ENCODE measurements at regions not wholly inside any gene's neighbourhood (a gene's known extent, or its start where the extent isn't known, plus 50 kb on each side); places are given as distances from the start of the nearest gene placed in this dataset.
"Not testable (repeated sequence)": the region's sequence is repeated elsewhere in the genome, so short reads cannot be mapped to it uniquely, and the experiment has no call there.

DNA sequence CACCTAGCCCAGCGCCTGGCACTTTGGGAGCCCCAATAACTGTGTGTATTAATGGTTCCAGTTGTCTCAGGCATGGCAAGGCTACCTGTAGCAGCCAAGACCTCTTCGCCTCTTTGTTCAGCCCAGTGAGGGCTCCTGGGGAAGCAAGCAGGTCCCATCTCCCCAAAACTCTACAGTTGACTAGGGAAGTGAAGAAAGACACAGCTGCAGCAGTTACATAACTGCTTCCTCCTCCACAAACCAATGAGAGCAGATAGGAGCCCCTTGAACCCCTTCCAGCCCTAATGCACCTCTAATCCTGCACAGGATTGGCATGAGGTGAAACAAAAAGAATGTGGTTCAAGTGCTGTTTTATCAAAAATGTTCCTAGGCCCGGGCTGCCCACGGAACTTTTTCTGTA is 100.5 kb downstream of the SYF2 start:
- no peak for DNase-seq

DNA sequence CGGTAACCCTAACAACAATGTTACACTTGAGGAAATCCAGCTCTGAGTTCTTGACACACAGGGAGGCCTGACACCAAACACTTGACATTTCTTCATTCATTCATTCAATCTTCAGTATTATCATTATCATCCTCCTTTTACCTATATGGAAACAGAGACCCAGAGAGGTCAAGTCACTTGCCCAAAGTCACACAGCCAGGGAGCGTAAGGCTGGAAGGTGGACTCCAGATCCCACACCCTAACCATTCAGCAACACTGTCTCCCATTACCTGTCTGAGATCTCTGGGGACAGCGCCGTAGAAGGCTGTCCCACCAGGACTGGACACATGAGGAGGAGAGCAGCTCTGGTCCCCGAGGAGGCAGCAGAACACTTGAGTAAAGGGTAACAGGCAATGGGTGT is 101.4 kb downstream of the SYF2 start:
- no peak for DNase-seq

- no peak for DNase-seq
Observed at GRCh38 chr1:25129380-25129779, 102.9 kb downstream of the SYF2 start.

DNA sequence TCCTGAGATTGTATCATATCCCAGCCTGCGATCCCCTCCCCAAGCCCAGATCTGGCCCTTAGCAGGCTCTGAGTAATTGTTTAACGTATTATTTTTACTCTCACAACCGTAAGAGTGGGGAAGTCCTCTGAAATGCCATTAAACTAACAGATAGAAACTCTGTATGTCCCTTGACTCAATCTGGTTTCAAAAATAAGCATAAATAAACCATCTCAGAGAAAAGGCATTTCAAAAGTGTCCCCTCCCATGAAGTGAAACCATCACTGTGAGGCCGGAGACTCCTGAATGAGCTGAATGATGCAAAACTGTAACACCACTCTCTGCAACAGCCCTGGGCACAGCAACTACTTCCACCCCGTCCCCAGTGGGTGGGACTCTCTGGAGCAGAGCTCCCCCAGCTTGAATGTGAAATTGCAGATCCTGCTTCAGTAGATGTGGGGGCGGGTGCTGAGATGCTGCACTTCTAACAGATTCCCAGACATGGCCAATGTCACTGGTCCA is 104.1 kb downstream of the SYF2 start:
- DNase-seq = no peak

GRCh38 chr1:25126562-25126961 is 105.7 kb downstream of the SYF2 start:
- DNase-seq = no peak

- no peak for DNase-seq
Observed at GRCh38 chr1:25123551-25123950, 108.8 kb downstream of the SYF2 start.

GRCh38 chr1:25122747-25123146 is 109.6 kb downstream of the SYF2 start:
- DNase-seq = no peak

DNA sequence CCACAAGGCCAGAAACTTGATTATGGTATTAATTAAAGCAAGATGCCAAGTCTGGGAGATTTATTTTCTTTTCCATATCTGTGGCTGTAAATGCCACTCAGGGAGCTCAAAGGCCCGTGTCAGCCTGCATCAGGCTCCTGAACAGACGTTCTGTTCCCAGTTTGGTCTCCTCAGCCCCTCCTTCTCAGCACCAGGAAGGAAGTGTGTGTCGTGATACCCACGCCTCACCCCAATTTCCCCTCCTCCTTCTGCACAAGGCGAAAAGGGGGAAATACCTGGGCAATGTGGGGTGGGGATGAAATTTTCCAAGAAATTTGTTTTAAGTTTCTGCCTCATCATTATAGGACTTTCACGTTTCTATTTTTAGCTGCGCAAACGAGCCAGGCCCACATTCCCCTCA is 112.0 kb downstream of the SYF2 start:
- DNase-seq = no peak

DNA sequence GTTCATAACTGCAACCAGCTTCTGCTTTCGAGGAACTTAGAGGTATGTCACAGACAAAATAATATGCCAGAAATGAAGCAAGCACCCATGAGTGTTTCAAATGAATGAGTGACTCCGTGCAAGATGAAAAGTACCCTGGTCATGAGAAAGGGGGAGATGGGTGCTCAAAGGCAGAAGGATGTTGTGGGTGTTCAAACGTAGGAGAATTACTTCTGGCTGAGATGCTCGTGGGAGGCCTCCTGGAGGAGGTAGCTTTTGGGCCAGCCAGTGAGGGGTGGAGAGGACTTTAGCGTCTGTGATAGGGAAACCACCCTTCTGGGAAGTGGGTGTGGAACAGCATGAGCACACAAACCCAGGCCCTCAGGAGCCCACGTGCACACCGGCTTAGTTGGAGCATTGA is 113.8 kb downstream of the SYF2 start:
- DNase-seq = no peak

DNA sequence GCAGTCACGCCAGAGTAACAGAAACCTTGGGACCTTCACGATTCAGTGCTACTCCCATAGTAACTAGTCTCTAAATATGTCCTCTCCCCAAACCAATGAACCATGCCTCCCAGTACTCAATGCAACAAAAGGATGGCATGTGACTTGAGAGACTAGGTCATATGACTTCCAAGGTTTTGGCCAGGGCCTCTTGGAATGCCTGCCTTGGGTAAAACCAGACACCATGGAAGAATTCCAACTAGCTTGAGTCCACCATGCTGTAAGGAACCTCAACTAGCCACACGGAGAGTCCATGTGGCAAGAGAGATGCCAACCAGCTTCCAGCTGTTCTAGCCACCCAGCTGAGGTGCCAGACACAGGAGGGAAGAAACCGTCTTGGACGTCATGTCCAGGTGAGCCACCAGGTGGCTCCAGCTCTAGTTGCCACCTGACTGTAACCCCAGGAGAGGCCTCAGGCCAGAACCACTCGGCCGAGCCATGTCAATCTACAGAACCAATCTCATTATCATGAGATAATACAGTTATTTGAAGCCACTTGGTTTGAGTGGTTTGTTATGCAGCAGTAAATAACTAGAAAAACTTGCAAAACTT is 115.0 kb downstream of the SYF2 start:
- no peak for DNase-seq

- no peak for DNase-seq
Observed at GRCh38 chr1:25116832-25117231, 115.5 kb downstream of the SYF2 start.

DNA sequence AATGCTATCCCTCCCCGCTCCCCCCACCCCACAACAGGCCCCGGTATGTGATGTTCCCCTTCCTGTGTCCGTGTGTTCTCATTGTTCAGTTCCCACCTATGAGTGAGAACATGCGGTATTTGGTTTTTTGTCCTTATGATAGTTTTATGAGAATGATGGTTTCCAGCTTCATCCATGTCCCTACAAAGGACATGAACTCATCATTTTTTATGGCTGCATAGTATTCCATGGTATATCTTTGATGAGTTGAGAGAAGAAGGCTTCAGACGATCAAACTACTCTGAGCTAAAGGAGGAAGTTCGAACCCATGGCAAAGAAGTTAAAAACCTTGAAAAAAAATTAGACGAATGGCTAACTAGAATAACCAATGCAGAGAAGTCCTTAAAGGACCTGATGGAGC is 116.2 kb downstream of the SYF2 start:
- DNase-seq = not testable (repeated sequence)

GRCh38 chr1:25113731-25114130 is 118.6 kb downstream of the SYF2 start:
- no peak for DNase-seq

DNA sequence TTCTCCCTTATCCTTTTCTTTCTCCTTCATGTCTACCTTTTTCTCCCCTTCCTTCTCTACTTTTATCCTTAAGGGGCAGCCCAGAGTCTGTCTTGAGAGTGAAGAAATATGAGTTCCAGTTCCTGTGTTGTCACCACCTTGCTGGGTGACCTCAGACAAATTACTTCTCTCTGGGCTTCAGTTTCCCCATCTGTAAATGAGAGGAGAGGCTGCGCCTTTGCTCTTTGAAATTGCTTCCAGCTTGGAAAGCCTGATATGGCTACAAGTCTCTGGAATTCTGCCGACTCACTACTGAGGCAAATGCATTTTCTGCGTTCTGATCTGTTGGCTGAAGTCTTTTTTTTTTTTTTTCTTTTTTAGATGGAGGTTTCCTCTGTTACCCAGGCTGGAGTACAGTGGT is 119.2 kb downstream of the SYF2 start:
- no peak for DNase-seq

GRCh38 chr1:25112400-25112799 is 119.9 kb downstream of the SYF2 start:
- no peak for DNase-seq

DNA sequence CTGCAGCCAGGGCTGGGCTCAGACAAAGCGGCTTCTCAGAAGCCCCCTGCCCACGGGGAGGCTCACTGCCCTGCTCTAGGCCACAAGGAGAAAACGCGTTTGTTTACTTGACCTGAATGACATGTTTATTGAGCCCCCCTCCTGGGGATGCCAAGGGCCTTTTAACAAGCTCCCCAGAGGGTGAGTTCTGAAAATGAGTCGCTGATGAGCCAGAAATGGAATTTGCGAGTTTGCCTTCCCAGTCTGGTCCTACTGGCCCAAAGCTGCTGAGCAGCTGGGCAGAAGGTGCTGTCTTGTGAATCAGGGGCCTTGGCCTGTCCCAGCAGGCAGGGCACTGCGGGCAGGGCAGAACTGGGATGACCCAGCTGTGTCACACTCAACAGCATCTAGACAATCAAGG is 120.6 kb downstream of the SYF2 start:
- DNase-seq = no peak

DNA sequence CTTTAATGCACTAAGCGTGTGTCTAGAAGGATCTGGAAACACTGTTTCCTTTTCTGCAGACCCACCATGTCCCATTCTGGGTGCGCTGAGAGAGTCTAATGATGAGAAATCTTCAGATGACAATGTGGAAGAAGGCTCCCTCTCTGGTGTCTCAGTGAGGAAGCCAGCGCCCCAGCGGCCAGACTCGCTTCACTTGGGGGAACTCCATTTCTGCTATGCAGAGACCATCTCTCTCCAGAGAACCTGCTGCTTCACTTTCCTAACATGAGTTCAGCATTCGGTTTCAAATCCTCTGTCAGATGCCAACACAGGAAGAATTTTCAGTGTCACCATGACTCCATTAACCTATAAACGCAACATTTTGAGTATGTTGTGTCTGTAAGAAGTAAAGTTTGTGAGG is 121.8 kb downstream of the SYF2 start:
- no peak for DNase-seq

- DNase-seq = no peak
Observed at GRCh38 chr1:25110036-25110435, 122.3 kb downstream of the SYF2 start.

DNA sequence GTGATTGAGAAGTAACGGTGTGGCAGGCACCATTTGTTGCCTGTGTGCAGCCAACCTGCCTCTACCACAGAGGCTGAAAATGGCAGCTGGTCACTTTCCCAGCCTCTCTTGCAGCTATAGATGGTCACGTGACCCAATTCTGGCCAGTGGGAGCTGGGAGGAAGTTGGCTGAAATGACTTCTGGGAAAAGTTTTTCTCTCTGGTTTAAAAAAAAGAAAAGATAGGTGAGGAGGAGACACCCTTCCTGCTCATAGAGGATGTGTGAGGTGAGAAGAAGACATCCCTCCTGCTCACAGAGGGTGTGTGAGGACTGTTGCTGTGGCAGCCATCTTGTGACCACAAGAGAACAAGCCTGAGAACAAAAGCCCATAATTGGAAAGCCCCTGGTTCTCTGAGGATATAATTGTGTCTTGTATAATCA is 122.8 kb downstream of the SYF2 start:
- DNase-seq = no peak

- no peak for DNase-seq
Observed at GRCh38 chr1:25107643-25108010, 124.7 kb downstream of the SYF2 start.

- no peak for DNase-seq
Observed at GRCh38 chr1:25106976-25107642, 125.2 kb downstream of the SYF2 start.

- DNase-seq = no peak
Observed at GRCh38 chr1:25106352-25106751, 126.0 kb downstream of the SYF2 start.

GRCh38 chr1:25105836-25106235 is 126.5 kb downstream of the SYF2 start:
- DNase-seq = no peak

DNA sequence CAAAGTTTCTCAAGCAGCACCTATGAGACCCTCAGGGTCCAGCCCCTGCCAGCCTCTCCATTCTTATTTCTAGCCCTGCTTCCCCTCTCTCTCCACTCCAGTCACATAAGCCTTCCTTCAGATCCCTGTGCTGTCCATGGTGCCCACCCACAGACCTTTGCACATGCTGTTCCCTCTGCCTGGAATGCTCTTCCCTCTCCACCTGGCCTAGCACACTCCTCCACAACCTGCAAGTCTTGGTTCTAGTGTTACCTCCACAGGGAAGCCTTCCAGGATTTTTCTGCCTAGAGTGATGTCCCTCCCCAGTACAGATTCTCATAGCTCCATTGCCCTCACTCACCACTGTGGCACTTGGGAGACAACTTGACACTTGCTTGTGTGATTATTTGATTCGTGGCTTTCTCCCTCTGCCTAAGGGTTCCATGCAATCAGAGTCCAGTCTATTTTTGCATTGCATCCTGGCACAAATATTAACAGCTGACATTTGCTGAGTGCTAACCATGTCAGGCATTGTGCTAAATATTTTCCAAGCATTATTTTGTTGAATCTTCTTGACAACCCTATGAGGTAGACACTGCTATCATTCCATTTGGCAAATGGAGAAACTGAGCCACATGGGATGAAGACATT is 127.3 kb downstream of the SYF2 start:
- DNase-seq = no peak
